ENCODE measurements at regions not wholly inside any gene's neighbourhood (a gene's known extent, or its start where the extent isn't known, plus 50 kb on each side); places are given as distances from the start of the nearest gene placed in this dataset.
"Not testable (repeated sequence)": the region's sequence is repeated elsewhere in the genome, so short reads cannot be mapped to it uniquely, and the experiment has no call there.

GRCh38 chrX:3420316-3420715 lies 73.9 kb upstream of the MXRA5 start:
- H3K36me3 ChIP-seq (ENCODE audit: insufficient read depth, insufficient read length, low read length) = no peaks in the 10 kb centered on the region
- no peaks in the 10 kb centered on the region for H3K9me3 ChIP-seq (ENCODE audit: insufficient read depth, low read length)
- H3K9ac ChIP-seq (ENCODE audit: insufficient read length, low read depth) = no peak overlapping the region
- no peak overlapping the region for H3K4me3 ChIP-seq (ENCODE audit: insufficient read length, low read depth)
- no peaks in the 10 kb centered on the region for H3K4me1 ChIP-seq (ENCODE audit: insufficient read depth, insufficient read length)
- DNase-seq (ENCODE audit: low read depth, low spot score) = no peak
- no peaks in the 10 kb centered on the region for H3K27me3 ChIP-seq (ENCODE audit: insufficient read depth, insufficient read length)
- no peak for TF ChIP-seq SUZ12 (IDR thresholded peaks at IDR 0.05; ENCODE audit: extremely low read depth, insufficient read depth, insufficient read length)
- TF ChIP-seq YY1 (IDR thresholded peaks at IDR 0.05; ENCODE audit: insufficient read depth, insufficient read length) = no peak
- TF ChIP-seq ZNF274 (IDR thresholded peaks at IDR 0.05; ENCODE audit: low read depth, low read length) = no peak

- Histone ChIP-seq H3K9ac (ENCODE audit: insufficient read length, low read depth) (no peak overlapping the region), H3K4me1 (ENCODE audit: insufficient read depth, insufficient read length) (no peaks in the 10 kb centered on the region), H3K27me3 (ENCODE audit: insufficient read depth, insufficient read length) (no peaks in the 10 kb centered on the region), H3K36me3 (ENCODE audit: insufficient read depth, insufficient read length, low read length) (no peaks in the 10 kb centered on the region), H3K9me3 (ENCODE audit: insufficient read depth, low read length) (no peaks in the 10 kb centered on the region), H3K4me3 (ENCODE audit: insufficient read length, low read depth) (no peak overlapping the region)
- no peak for TF ChIP-seq ZNF274 (IDR thresholded peaks at IDR 0.05; ENCODE audit: low read depth, low read length)
- no peak for TF ChIP-seq YY1 (IDR thresholded peaks at IDR 0.05; ENCODE audit: insufficient read depth, insufficient read length)
- TF ChIP-seq SUZ12 (IDR thresholded peaks at IDR 0.05; ENCODE audit: extremely low read depth, insufficient read depth, insufficient read length) = no peak
- DNase-seq (ENCODE audit: low read depth, low spot score) = no peak
Observed at GRCh38 chrX:3415011-3415410, 68.6 kb upstream of the MXRA5 start.

- H3K4me1 ChIP-seq (ENCODE audit: insufficient read depth, insufficient read length); H3K9me3 ChIP-seq (ENCODE audit: insufficient read depth, low read length): not testable (repeated sequence)
Observed at GRCh38 chrX:3411626-3412025, 65.2 kb upstream of the MXRA5 start.

GRCh38 chrX:3409936-3410335 lies 63.5 kb upstream of the MXRA5 start:
- not testable (repeated sequence) for H3K27me3 ChIP-seq (ENCODE audit: insufficient read depth, insufficient read length); H3K9ac ChIP-seq (ENCODE audit: insufficient read length, low read depth); H3K4me3 ChIP-seq (ENCODE audit: insufficient read length, low read depth); DNase-seq (ENCODE audit: low read depth, low spot score); H3K4me1 ChIP-seq (ENCODE audit: insufficient read depth, insufficient read length); H3K36me3 ChIP-seq (ENCODE audit: insufficient read depth, insufficient read length, low read length); H3K9me3 ChIP-seq (ENCODE audit: insufficient read depth, low read length)

More at GRCh38 chrX:3411626-3412025, 65.2 kb upstream of the MXRA5 start:
- not testable (repeated sequence) for DNase-seq (ENCODE audit: low read depth, low spot score); H3K36me3 ChIP-seq (ENCODE audit: insufficient read depth, insufficient read length, low read length); H3K4me3 ChIP-seq (ENCODE audit: insufficient read length, low read depth); H3K9ac ChIP-seq (ENCODE audit: insufficient read length, low read depth); H3K27me3 ChIP-seq (ENCODE audit: insufficient read depth, insufficient read length)

GRCh38 chrX:3407781-3408180 lies 61.3 kb upstream of the MXRA5 start:
- Histone ChIP-seq H3K9ac (ENCODE audit: insufficient read length, low read depth) (no peak overlapping the region), H3K4me1 (ENCODE audit: insufficient read depth, insufficient read length) (no peaks in the 10 kb centered on the region), H3K36me3 (ENCODE audit: insufficient read depth, insufficient read length, low read length) (no peaks in the 10 kb centered on the region), H3K4me3 (ENCODE audit: insufficient read length, low read depth) (no peak overlapping the region), H3K9me3 (ENCODE audit: insufficient read depth, low read length) (peaks cover under 1% of the 10 kb centered on the region; the same call in 1 of the 2 replicates), H3K27me3 (ENCODE audit: insufficient read depth, insufficient read length) (no peaks in the 10 kb centered on the region)
- TF ChIP-seq ZNF274 (IDR thresholded peaks at IDR 0.05; ENCODE audit: low read depth, low read length) (no peak), YY1 (IDR thresholded peaks at IDR 0.05; ENCODE audit: insufficient read depth, insufficient read length) (no peak), SUZ12 (IDR thresholded peaks at IDR 0.05; ENCODE audit: extremely low read depth, insufficient read depth, insufficient read length) (no peak)
- no peak for DNase-seq (ENCODE audit: low read depth, low spot score)

GRCh38 chrX:3407121-3407520 lies 60.7 kb upstream of the MXRA5 start:
- Histone ChIP-seq H3K9me3 (ENCODE audit: insufficient read depth, low read length) (peaks cover 6% of the 10 kb centered on the region; the same call in 1 of the 2 replicates), H3K4me1 (ENCODE audit: insufficient read depth, insufficient read length) (no peaks in the 10 kb centered on the region), H3K4me3 (ENCODE audit: insufficient read length, low read depth) (no peak overlapping the region), H3K9ac (ENCODE audit: insufficient read length, low read depth) (no peak overlapping the region), H3K36me3 (ENCODE audit: insufficient read depth, insufficient read length, low read length) (no peaks in the 10 kb centered on the region), H3K27me3 (ENCODE audit: insufficient read depth, insufficient read length) (no peaks in the 10 kb centered on the region)
- no peak for DNase-seq (ENCODE audit: low read depth, low spot score)
- TF ChIP-seq YY1 (IDR thresholded peaks at IDR 0.05; ENCODE audit: insufficient read depth, insufficient read length) (no peak), ZNF274 (IDR thresholded peaks at IDR 0.05; ENCODE audit: low read depth, low read length) (no peak), SUZ12 (IDR thresholded peaks at IDR 0.05; ENCODE audit: extremely low read depth, insufficient read depth, insufficient read length) (no peak)

- Histone ChIP-seq H3K36me3 (ENCODE audit: insufficient read depth, insufficient read length, low read length) (no peaks in the 10 kb centered on the region), H3K9ac (ENCODE audit: insufficient read length, low read depth) (no peak overlapping the region), H3K4me1 (ENCODE audit: insufficient read depth, insufficient read length) (no peaks in the 10 kb centered on the region), H3K4me3 (ENCODE audit: insufficient read length, low read depth) (no peak overlapping the region), H3K27me3 (ENCODE audit: insufficient read depth, insufficient read length) (no peaks in the 10 kb centered on the region), H3K9me3 (ENCODE audit: insufficient read depth, low read length) (peaks cover 6% of the 10 kb centered on the region; the same call in 1 of the 2 replicates)
- TF ChIP-seq ZNF274 (IDR thresholded peaks at IDR 0.05; ENCODE audit: low read depth, low read length) (no peak), SUZ12 (IDR thresholded peaks at IDR 0.05; ENCODE audit: extremely low read depth, insufficient read depth, insufficient read length) (no peak), YY1 (IDR thresholded peaks at IDR 0.05; ENCODE audit: insufficient read depth, insufficient read length) (no peak)
- no peak for DNase-seq (ENCODE audit: low read depth, low spot score)
Observed at GRCh38 chrX:3403748-3404147, 57.3 kb upstream of the MXRA5 start.

Data from NT2/D1 (cell line).